HepG2 (cell line): ENCODE measurements at regions not wholly inside any gene's neighbourhood (a gene's known extent, or its start where the extent isn't known, plus 50 kb on each side); places are given as distances from the start of the nearest gene placed in this dataset.
A peak's percentile ranks its signal among the peaks of the same experiment; 100 is the strongest.

Experiments used
- ATAD3A ChIP-seq: sonication (generic); formaldehyde crosslinking; IDR thresholded peaks from 2 replicates; pipeline ENCODE4 v1.4.0; 2020; ENCODE audit warnings: missing genetic modification reagents
- EED ChIP-seq: sonication (generic); formaldehyde crosslinking; IDR thresholded peaks from 2 replicates; pipeline ENCODE4 v1.5.0; 2020; ENCODE audit warnings: mild to moderate bottlenecking, missing genetic modification reagents
- MAFF ChIP-seq: IDR thresholded peaks from 2 replicates; pipeline ENCODE4 v1.6.1; 2011; ENCODE audit warnings: low read depth, low read length, improper control_type of control experiment
- MAFK ChIP-seq, 2 experiments: IDR thresholded peaks in 1 of 2; conservative IDR thresholded peaks in 1 of 2; 2 replicates each; pipeline ENCODE4 v1.6.1; 2011; ENCODE audit warnings: improper control_type of control experiment in 2 of 2, low read length in 2 of 2
- MED1 ChIP-seq: sonication (generic); formaldehyde crosslinking; IDR thresholded peaks from 2 replicates; pipeline ENCODE4 v1.4.0; 2020; ENCODE audit warnings: missing genetic modification reagents
- NFRKB ChIP-seq: fragments of 450-650 bp; IDR thresholded peaks from 2 replicates; pipeline ENCODE4 v1.6.1; 2017
- ZNF138 ChIP-seq: sonication (generic); formaldehyde crosslinking; IDR thresholded peaks from 2 replicates; pipeline ENCODE4 v1.5.0; 2020; ENCODE audit warnings: mild to moderate bottlenecking, low read depth, missing genetic modification reagents
- ZNF17 ChIP-seq: sonication (generic); formaldehyde crosslinking; IDR thresholded peaks from 2 replicates; pipeline ENCODE4 v1.5.0; 2020; ENCODE audit warnings: mild to moderate bottlenecking, missing genetic modification reagents
- ZSCAN21 ChIP-seq: sonication (generic); formaldehyde crosslinking; IDR thresholded peaks from 2 replicates; pipeline ENCODE4 v1.8.0; 2022; ENCODE audit warnings: mild to moderate bottlenecking, missing genetic modification reagents, moderate library complexity, borderline replicate concordance
- TF ChIP-seq, protein P1 (sequence below): sonication (generic); formaldehyde crosslinking; IDR thresholded peaks from 2 replicates; pipeline ENCODE4 v1.4.0; 2020; ENCODE audit warnings: missing genetic modification reagents
- TF ChIP-seq, protein P2 (sequence below): sonication (generic); formaldehyde crosslinking; IDR thresholded peaks from 2 replicates; pipeline ENCODE4 v1.5.0; 2020; ENCODE audit warnings: missing genetic modification reagents
- TF ChIP-seq, protein P3 (sequence below): IDR thresholded peaks from 2 replicates; pipeline ENCODE4 v1.6.1; 2018; ENCODE audit warnings: missing genetic modification reagents
- TF ChIP-seq, protein P4 (sequence below): sonication (generic); formaldehyde crosslinking; conservative IDR thresholded peaks from 2 replicates; pipeline ENCODE4 v1.4.0; 2020; ENCODE audit warnings: missing genetic modification reagents
- TF ChIP-seq, protein P5 (sequence below): sonication (generic); formaldehyde crosslinking; IDR thresholded peaks from 2 replicates; pipeline ENCODE4 v1.8.1; 2023; ENCODE audit warnings: missing genetic modification reagents, mild to moderate bottlenecking, borderline replicate concordance
- TF ChIP-seq, protein P6 (sequence below): sonication (generic); formaldehyde crosslinking; IDR thresholded peaks from 2 replicates; pipeline ENCODE4 v1.9.0; 2021; ENCODE audit warnings: missing genetic modification reagents, borderline replicate concordance
- TF ChIP-seq, protein P7 (sequence below): sonication (generic); formaldehyde crosslinking; IDR thresholded peaks from 2 replicates; pipeline ENCODE4 v1.9.0; 2021; ENCODE audit warnings: missing genetic modification reagents, borderline replicate concordance

DNA sequence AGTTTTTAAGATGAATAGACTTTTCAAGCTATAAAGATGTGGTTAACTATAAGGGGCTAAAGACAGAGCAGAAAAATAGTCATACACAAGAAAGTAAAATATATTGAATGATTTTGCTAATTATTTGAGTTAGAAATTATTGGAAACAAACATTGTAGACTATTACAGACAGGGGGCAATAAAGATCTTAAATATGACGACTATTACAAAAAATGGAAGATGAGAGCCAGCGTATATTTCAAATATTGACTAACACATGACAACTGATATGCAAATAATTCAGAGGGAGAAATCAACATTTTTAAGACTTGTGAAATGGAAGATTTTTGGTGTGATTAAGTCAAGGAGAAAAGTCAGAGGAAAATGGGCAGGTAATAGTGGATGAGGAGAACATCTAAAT, 520.2 kb upstream of the NUDT12 start (continued):
- TF ChIP-seq, protein P1, sequence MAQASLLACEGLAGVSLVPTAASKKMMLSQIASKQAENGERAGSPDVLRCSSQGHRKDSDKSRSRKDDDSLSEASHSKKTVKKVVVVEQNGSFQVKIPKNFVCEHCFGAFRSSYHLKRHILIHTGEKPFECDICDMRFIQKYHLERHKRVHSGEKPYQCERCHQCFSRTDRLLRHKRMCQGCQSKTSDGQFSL (CRISPR knock-in tag), result no peak
- TF ChIP-seq MAFK (conservative IDR thresholded peaks at IDR 0.05 in 1 of 2, IDR thresholded peaks at IDR 0.05 in 1 of 2; ENCODE audit: low read length in 2 of 2), result peak; percentile 52 to 77; a peak in 3 of 4 replicates
- TF ChIP-seq, protein P2, sequence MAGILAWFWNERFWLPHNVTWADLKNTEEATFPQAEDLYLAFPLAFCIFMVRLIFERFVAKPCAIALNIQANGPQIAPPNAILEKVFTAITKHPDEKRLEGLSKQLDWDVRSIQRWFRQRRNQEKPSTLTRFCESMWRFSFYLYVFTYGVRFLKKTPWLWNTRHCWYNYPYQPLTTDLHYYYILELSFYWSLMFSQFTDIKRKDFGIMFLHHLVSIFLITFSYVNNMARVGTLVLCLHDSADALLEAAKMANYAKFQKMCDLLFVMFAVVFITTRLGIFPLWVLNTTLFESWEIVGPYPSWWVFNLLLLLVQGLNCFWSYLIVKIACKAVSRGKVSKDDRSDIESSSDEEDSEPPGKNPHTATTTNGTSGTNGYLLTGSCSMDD (CRISPR knock-in tag), result no peak
- peak; percentile 62 for TF ChIP-seq MAFF
- TF ChIP-seq EED (CRISPR knock-in tag), result no peak
- no peak for TF ChIP-seq ATAD3A
- TF ChIP-seq NFRKB, result no peak
- TF ChIP-seq ZSCAN21 (CRISPR knock-in tag), result no peak
- TF ChIP-seq, protein P3, sequence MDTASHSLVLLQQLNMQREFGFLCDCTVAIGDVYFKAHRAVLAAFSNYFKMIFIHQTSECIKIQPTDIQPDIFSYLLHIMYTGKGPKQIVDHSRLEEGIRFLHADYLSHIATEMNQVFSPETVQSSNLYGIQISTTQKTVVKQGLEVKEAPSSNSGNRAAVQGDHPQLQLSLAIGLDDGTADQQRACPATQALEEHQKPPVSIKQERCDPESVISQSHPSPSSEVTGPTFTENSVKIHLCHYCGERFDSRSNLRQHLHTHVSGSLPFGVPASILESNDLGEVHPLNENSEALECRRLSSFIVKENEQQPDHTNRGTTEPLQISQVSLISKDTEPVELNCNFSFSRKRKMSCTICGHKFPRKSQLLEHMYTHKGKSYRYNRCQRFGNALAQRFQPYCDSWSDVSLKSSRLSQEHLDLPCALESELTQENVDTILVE (CRISPR knock-in tag), result no peak
- TF ChIP-seq, protein P4, sequence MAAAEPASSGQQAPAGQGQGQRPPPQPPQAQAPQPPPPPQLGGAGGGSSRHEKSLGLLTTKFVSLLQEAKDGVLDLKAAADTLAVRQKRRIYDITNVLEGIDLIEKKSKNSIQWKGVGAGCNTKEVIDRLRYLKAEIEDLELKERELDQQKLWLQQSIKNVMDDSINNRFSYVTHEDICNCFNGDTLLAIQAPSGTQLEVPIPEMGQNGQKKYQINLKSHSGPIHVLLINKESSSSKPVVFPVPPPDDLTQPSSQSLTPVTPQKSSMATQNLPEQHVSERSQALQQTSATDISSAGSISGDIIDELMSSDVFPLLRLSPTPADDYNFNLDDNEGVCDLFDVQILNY, result no peak
- TF ChIP-seq, protein P5, sequence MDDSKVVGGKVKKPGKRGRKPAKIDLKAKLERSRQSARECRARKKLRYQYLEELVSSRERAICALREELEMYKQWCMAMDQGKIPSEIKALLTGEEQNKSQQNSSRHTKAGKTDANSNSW, result no peak
- TF ChIP-seq, protein P6, sequence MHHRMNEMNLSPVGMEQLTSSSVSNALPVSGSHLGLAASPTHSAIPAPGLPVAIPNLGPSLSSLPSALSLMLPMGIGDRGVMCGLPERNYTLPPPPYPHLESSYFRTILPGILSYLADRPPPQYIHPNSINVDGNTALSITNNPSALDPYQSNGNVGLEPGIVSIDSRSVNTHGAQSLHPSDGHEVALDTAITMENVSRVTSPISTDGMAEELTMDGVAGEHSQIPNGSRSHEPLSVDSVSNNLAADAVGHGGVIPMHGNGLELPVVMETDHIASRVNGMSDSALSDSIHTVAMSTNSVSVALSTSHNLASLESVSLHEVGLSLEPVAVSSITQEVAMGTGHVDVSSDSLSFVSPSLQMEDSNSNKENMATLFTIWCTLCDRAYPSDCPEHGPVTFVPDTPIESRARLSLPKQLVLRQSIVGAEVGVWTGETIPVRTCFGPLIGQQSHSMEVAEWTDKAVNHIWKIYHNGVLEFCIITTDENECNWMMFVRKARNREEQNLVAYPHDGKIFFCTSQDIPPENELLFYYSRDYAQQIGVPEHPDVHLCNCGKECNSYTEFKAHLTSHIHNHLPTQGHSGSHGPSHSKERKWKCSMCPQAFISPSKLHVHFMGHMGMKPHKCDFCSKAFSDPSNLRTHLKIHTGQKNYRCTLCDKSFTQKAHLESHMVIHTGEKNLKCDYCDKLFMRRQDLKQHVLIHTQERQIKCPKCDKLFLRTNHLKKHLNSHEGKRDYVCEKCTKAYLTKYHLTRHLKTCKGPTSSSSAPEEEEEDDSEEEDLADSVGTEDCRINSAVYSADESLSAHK (CRISPR knock-in tag), result no peak
- TF ChIP-seq, protein P7, sequence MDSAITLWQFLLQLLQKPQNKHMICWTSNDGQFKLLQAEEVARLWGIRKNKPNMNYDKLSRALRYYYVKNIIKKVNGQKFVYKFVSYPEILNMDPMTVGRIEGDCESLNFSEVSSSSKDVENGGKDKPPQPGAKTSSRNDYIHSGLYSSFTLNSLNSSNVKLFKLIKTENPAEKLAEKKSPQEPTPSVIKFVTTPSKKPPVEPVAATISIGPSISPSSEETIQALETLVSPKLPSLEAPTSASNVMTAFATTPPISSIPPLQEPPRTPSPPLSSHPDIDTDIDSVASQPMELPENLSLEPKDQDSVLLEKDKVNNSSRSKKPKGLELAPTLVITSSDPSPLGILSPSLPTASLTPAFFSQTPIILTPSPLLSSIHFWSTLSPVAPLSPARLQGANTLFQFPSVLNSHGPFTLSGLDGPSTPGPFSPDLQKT (CRISPR knock-in tag), result no peak
- no peak for TF ChIP-seq ZNF17 (CRISPR knock-in tag)
- no peak for TF ChIP-seq MED1 (CRISPR knock-in tag)
- no peak for TF ChIP-seq ZNF138 (CRISPR knock-in tag)
